ENCODE measurements at regions not wholly inside any gene's neighbourhood (a gene's known extent, or its start where the extent isn't known, plus 50 kb on each side); places are given as distances from the start of the nearest gene placed in this dataset.

GRCh38 chr1:25034736-25035522 is 104.9 kb upstream of the RUNX3 start:
- DNase-seq: no peak

GRCh38 chr1:25033828-25034705 is 104.0 kb upstream of the RUNX3 start:
- peak; percentile 63 for DNase-seq

GRCh38 chr1:25033030-25033827 is 103.2 kb upstream of the RUNX3 start:
- DNase-seq: no peak

DNA sequence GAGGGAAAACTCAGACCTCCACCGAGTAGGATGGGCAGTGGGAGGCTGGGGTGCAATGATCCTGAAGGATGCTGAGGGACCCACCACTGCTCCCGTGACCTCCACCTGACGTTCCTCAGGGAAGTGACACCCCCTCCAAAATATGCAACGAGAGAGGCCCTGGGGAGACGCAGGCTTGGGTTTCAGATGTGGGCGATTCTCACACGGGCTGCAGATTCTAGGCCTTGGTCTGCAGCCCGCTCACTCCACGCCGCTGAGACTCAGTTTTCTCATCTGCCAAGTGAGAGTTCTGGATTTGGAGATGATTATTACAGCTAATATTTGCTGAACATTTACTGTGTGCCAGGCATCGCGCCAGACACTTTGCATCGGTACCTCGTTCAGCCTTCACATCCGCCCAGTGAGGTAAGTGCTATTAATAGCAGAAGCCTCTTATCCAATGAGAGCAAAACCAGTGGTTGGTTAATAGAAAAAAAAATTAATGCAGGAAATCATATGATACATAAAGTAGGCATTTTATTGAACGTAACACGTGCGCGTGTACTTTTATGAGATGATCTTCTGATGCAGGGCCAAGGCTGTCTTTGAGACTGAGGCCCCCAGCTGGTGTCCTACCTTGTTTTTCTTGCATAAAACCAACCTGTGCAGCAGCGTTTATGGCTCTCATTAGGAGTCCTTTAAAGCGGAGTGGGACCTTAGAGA is 102.0 kb upstream of the RUNX3 start:
- peak; percentile 78 for DNase-seq

DNA sequence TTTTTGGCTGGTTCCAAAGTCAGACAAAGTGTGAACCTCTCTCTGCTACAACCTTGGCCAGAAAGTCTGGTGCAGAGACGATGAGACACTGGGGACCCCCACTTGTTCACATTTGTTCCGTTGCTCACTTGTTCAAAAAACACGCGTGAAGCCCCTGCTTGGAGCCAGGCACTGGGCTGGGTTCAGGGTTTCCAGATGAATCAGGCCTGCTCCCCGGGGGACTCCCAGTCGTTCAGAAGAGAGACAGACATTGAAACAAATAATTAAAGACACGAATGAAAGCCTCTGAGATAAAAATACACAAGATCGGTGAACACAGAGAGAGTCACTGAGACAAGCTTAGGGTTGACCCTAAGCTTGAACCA is 101.5 kb upstream of the RUNX3 start:
- DNase-seq: no peak

DNA sequence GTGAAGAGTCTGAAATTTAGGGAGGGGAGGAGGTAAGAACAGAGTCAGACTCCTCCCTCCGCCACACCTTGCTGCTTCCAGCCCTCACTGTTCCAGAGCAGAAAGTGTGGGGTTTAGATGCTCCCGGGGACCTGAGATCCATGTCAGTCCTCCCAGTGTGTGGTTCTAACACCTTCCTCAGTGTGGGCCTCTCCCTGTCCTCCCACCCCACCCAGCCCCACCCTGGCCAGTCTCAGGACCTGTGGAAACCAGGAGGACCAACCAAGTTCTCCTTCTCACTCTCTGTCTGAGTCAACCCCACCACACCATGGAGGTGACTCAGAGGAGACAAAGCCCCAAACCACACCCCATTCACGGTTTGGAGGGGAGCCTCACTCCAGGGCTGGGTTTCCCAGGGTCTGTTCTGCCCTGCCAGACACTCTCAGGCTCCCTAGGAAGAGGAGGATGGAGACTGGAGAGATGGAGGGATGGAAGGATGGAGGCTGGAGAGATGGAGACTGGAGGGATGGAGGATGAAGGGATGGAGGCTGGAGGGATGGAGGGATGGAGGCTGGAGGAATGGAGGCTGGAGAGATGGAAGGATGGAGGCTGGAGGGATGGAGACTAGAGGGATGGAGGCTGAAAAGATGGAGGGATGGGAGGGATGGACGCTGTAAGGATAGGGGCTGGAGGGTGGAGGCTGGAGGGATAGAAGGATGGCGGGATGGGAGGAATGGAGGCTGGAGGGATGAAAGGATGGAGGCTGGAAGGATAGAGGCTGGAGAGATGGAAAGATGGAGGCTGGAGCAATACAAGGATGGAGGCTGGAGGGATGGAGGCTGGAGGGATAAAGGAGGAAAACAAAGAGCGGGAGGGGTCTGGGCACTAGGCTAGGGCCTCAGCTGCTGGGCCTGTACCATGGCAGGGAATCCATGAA is 100.9 kb upstream of the RUNX3 start:
- DNase-seq: no peak

GRCh38 chr1:25030012-25030411 is 99.9 kb upstream of the RUNX3 start:
- no peak for DNase-seq

GRCh38 chr1:25028907-25029599 is 99.0 kb upstream of the RUNX3 start:
- peak; percentile 62 for DNase-seq

DNA sequence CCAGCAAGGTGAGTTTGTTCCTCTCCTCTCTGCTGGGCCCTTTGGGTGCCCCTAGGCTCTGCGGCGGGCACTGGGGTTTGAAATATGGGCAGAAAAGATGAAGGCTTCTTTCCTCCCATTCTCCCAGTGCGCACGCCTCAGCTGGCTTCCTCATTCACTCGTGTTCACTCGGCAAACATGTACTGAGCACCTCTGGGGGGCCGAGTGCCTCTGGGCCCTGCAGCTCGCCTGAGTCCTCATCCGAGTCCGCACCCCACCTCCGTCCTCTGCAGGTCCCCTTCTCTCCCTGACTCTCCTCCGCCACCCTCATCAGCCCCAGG is 98.5 kb upstream of the RUNX3 start:
- no peak for DNase-seq

- DNase-seq: no peak
Observed at GRCh38 chr1:25027822-25028586, 97.9 kb upstream of the RUNX3 start.

DNA sequence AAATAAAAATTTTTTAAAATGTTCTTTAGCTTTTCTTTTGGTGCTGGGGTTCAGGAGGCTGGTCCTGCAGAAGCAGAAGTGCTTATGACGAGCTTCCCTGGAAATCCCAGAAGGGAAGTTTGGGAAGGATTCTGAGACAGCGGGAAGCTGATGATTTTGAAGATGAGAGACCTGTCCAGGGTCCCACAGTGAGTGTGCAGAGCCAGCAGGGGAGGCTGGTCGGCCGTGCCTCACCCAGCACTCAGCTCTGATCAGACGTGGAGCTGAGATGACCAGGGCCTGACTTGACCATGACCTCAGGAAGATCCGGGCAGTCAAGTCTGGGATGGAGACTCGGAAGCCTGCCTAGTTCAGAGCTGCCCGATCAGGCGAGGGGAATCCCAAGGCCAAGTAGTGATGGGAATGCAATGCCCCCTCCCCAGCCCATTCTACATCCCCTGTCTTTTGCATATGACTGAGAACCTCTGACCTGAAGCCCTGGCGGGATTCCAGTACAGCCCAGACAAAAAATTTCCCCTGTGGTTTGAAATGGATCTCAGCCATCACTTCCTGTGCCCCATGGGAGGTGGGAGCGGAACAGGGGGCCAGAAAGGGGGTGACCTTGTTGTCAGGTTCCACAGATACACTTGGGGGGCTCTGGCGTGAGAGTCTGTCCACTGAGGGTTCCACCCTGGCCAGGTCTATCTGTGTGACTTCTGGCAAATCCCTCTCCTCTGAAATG is 96.8 kb upstream of the RUNX3 start:
- DNase-seq: no peak

GRCh38 chr1:25026304-25026703 is 96.2 kb upstream of the RUNX3 start:
- no peak for DNase-seq

DNA sequence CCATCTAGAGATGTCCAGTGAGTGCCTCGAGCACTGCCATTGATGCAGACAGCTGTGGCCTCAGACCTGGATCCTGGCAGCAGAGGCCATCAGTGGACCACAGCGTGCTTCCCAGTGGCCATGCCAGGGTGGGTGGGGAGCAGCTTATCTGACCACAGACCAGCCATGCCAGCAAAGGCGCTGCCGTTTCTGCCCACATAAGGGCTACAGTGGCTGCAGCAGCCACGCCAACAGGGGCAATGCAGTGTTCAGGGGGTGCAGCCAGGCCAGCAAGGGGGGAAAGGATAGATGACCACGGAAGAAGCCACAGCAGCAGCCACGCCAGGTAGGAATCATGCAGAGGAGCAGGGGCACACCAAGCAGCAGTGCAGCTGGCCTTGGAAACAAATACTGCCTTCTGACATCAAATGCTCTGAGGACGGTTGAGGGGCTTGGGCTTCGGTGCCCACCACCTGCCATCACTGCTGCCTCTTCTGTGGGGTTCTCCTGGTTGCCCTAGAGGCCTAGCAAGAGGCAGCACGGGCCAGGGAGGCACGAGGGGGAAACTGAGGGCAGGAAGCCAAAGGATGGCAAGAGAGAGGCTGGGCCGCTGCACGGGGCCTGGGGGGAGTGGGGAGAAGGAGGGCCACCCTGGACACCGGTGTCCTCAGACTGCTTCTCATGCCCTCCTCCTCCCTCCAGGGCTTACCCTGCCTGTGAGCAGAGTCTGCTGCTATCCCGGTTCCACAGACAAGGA is 94.7 kb upstream of the RUNX3 start:
- DNase-seq: no peak

DNA sequence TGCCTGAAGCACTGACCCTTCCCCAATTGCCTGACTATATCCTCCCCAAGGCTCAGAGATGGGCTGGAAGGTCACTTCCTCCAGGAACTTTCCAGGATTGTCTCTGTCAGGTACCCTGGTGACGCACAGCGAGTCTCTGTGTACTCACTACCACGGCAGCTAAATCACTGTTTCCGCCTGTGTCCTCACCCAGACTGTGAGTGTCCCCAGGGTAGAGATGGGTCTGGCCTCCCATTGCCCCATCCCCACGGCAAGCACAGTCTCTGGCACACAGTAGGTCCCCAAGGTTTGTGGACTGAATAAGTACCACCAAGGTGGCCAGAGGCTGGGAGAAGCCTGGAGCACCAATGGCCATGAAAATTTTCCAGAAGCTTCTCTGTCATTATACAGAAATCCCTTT is 93.8 kb upstream of the RUNX3 start:
- DNase-seq: no peak

- no peak for DNase-seq
Observed at GRCh38 chr1:25023190-25023578, 93.1 kb upstream of the RUNX3 start.

- DNase-seq: peak; percentile 65
Observed at GRCh38 chr1:25022361-25023189, 92.5 kb upstream of the RUNX3 start.

DNA sequence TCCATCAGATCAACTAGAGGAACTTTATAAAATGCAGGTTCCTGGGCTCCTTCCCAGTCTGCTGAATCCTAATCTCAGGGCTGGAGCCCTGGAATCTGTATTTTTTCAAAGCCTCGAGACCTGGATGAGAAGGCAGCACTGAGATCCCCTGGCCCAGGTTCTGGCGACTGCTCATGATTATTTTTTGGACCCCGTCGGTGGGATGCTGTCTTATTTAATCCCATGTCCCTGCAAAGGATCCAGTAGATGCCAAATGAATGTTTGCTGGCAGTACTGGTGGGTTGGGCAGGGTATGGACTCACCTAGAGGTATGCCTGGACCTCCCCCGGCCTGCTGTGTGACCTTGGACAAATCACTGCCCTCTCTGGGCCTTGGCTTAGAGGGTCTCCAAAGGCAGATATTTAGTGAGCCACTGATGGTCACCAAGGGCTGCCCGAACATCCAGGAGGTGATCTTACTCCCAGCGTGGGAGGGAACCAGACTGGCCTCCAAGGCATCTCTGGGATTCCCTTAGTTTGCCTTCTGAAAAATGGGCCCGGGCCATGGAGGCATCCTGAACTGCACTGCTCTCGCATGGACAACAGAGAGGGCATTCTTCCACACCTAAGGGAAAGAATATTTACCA is 91.6 kb upstream of the RUNX3 start:
- DNase-seq: no peak
